HG02840 (cell line): ENCODE measurements at regions not wholly inside any gene's neighbourhood (a gene's known extent, or its start where the extent isn't known, plus 50 kb on each side); places are given as distances from the start of the nearest gene placed in this dataset.
"Not testable (repeated sequence)": the region's sequence is repeated elsewhere in the genome, so short reads cannot be mapped to it uniquely, and the experiment has no call there.

Experiments used
- ATAC-seq: cut with Tn5 transposase; IDR thresholded peaks from one replicate; pipeline ENCODE4 v1.9.1; 2021; ENCODE audit warnings: mild to moderate bottlenecking, moderate library complexity, moderate number of reproducible peaks; ENCODE audit not compliant: unreplicated experiment, low FRiP score

GRCh38 chr3:20846066-20846465 lies 660.1 kb upstream of the SGO1 start:
- ATAC-seq: no peak

- ATAC-seq: no peak
These were observed 658.8 kb upstream of the SGO1 start for GRCh38 chr3:20844851-20845250.

GRCh38 chr3:20842594-20843436 lies 656.8 kb upstream of the SGO1 start:
- ATAC-seq: no peak

GRCh38 chr3:20842002-20842401 lies 656.0 kb upstream of the SGO1 start:
- no peak for ATAC-seq

GRCh38 chr3:20837676-20838302 lies 651.8 kb upstream of the SGO1 start:
- no peak for ATAC-seq

- ATAC-seq: no peak
These were observed 650.8 kb upstream of the SGO1 start for GRCh38 chr3:20836801-20837200.

- ATAC-seq: no peak
These were observed 647.0 kb upstream of the SGO1 start for GRCh38 chr3:20832963-20833362.

- no peak for ATAC-seq
These were observed 636.2 kb upstream of the SGO1 start for GRCh38 chr3:20822251-20822650.

- not testable (repeated sequence) for ATAC-seq
These were observed 634.9 kb upstream of the SGO1 start for GRCh38 chr3:20820872-20821271.

GRCh38 chr3:20811631-20812030 lies 625.6 kb upstream of the SGO1 start:
- ATAC-seq: no peak

GRCh38 chr3:20811006-20811405 lies 625.0 kb upstream of the SGO1 start:
- no peak for ATAC-seq

GRCh38 chr3:20810555-20810954 lies 624.5 kb upstream of the SGO1 start:
- no peak for ATAC-seq

GRCh38 chr3:20809356-20809755 lies 623.4 kb upstream of the SGO1 start:
- no peak for ATAC-seq

- no peak for ATAC-seq
These were observed 622.9 kb upstream of the SGO1 start for GRCh38 chr3:20808864-20809263.

- no peak for ATAC-seq
These were observed 612.7 kb upstream of the SGO1 start for GRCh38 chr3:20798666-20799065.

GRCh38 chr3:20787005-20787404 lies 601.0 kb upstream of the SGO1 start:
- no peak for ATAC-seq

GRCh38 chr3:20776692-20777091 lies 590.7 kb upstream of the SGO1 start:
- ATAC-seq: no peak

GRCh38 chr3:20776286-20776685 lies 590.3 kb upstream of the SGO1 start:
- ATAC-seq: no peak

- no peak for ATAC-seq
These were observed 587.4 kb upstream of the SGO1 start for GRCh38 chr3:20773320-20773984.

- no peak for ATAC-seq
These were observed 586.9 kb upstream of the SGO1 start for GRCh38 chr3:20772869-20773268.

- ATAC-seq: no peak
These were observed 583.4 kb upstream of the SGO1 start for GRCh38 chr3:20769430-20769829.

GRCh38 chr3:20760981-20761380 lies 575.0 kb upstream of the SGO1 start:
- ATAC-seq: no peak
